SKM-1 treated with dmso at 0.1 percent for 144 hours (cell line): ENCODE measurements at regions not wholly inside any gene's neighbourhood (a gene's known extent, or its start where the extent isn't known, plus 50 kb on each side); places are given as distances from the start of the nearest gene placed in this dataset.
"Not testable (repeated sequence)": the region's sequence is repeated elsewhere in the genome, so short reads cannot be mapped to it uniquely, and the experiment has no call there.

Experiments used
- DNase-seq: peaks from one replicate; lab custom pipeline; 2025; ENCODE audit not compliant: unreplicated experiment; lab: John Stamatoyannopoulos, UW

DNA sequence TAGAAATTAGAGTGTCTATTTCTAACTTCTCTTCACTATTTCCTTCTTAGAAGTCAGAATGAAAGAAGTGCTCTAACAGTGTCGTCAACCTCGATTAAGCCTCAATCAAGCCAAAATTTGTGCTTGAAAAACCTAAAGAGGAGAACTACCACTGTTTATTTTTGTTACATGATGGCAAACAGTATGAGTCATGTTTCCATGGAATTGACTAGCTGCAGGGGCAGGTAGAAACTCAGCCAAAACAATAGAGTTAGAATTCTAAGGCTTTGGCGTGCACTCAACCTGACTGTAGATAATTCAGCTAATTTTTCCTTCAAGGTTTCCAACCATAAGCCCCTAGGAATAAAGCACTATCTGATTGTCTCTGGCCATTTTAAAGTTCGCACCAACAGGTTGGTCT is 415.9 kb downstream of the ETS1 start:
- no peak for DNase-seq

DNA sequence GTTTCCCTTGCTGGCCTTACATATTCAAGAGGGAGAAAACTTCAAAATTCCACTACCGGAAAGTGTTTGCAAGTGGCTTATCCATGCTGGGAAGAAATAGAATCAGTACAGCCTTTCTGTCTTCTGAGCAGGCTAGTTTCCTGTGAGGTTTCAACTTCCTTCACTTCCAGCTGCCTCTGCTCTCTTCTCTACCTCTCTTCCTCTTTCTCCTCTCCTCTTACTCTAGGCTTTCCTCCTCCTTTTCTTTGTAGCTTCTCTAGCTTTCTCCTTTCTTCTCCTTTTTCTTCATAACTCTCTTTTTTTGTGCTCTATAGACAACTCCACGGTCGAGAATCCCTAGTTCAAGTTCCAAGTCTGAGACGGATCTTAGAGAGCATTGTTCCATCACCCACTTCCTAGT is 421.8 kb downstream of the ETS1 start:
- peak; percentile 32 for DNase-seq

DNA sequence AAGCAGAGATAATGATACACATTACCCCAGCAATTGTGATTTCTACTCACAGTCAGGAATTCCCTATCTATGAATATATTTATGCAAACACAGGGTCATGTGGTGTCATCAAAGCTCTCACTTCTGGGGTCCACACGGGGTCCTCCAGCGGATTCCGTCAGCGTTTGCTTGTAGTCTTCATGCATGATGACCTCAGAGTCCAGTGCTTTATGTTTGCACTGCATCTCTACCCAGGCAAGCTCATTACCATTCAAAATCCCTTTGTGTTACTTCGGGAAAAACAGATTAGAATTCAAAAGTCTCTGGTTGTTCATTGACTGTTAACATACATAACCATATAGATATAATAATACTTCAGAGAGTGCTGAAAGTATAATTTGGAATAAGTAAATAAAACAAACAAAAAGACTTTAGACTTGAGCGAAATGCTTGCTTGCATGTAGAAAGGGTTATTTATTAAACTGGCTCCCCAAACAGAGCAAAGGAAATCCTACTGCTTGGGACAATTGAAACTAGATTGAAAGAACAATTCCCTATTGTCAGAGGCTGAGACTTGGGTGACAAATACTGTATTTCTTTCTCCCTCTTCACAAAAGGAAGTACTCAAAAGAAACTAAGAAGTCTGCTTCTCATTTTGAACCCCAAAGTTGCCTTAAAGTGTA is 423.1 kb downstream of the ETS1 start:
- DNase-seq: no peak

DNA sequence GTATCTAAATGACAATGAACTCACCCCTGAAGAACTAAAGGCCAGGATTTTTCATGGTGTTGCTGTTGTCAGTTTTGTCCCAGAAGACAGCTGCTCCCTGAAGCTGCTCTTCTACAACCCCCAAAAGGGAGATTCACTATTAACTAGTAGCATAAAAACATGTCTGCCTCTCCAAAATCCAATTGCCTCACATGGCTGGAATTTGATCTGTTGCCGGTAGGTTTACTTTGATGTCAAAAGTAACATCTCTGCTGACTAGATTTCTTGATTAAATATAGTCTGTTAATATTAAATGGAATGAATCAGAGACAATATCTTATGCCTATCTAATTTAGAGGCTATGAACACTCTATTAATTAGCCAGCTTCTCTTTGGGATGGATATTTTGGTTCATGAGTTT is 425.4 kb downstream of the ETS1 start:
- no peak for DNase-seq

DNA sequence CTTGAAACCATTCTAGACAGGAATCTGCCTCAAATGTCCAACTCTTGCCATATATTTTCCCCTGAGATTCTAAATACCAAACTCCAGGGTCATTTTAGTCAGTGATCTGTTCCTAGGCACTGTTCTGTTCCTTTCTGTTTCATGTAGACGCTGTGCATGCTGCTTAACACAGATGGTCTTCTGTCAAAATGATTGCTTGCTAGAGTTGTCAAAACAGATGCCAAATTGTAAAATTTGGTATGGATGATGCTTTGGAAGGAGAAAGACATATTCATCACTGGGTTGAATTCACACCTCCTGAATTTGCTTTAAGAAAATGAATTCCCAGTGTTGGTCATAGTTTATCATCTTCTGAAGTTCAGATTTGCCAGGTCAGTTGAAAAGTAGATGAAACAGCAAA is 425.9 kb downstream of the ETS1 start:
- DNase-seq: no peak

DNA sequence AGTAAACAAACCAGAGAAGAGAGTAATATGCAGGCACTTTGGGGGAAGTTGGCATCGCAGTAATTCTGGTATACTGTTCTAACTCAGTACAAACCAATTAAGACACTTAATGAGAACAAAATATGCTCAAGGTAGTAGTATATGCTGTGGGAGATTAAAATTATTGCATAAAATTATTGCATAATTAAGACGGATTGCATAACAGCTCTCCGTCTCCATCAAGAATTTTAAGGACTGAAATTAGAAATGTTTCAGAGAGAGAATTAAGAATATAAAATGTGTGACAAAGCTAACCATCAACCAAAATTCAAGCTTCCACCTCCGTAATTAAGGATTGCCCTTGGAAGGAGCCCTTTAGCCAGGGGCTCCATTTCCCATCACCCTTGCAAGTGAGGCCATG is 428.5 kb downstream of the ETS1 start:
- DNase-seq: no peak

DNA sequence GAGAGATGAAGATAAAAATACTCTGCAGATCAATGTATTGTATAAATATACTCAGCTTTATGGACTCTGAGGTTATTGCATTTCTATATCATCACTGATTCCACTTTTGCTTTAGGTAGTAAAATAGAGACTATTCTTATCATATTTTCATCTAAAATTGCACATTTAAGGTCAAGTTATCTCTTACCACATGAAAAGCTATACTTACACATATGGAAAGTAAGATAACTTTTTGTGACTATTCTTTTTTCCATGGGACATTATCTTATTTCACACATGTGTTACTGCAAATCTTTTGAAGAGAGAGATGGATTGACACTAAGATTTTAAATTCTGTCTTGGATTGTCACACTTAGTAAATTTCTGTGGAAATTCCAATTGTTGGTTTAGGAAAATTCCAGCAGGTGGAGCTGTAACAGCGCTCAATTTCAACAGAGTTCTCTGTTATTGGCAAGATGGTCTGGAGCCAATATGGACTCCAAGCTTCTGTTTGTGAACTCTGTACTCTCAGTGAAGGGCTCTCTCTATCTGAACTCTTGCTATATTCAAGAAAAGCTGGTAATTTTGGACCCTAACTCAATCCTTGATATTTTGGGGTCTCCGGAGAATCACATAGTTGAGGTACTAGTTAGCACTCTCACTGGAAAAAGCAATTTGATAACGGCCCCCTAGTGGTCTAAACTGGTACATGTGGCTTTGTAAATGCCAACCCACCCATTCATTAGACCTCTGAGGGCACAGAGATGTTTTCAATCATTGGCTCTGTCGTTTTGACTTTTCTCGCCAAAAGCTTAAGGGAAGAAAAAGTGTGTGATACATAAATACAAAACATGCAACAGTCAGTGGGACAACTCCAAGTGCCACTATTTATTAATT is 429.7 kb downstream of the ETS1 start:
- DNase-seq: peak; percentile 71

DNA sequence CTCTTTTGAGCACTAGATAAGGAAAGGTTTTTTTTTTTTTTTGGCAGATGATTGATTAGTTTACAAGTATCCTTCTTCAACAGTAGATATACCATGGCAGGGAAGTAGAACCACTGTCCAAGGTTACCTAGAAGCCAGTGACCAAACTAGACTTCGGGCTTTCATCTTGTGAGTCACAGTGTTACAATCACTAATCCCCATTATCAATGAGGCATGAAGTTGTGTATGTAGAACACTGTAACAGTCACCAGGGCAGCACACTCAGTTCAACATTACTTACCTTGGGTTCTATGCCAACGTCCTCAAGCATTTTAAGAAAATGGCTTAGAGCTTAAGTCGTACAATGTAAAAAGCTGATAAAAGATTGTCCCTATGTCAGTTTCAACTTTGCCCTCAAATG is 430.9 kb downstream of the ETS1 start:
- no peak for DNase-seq

DNA sequence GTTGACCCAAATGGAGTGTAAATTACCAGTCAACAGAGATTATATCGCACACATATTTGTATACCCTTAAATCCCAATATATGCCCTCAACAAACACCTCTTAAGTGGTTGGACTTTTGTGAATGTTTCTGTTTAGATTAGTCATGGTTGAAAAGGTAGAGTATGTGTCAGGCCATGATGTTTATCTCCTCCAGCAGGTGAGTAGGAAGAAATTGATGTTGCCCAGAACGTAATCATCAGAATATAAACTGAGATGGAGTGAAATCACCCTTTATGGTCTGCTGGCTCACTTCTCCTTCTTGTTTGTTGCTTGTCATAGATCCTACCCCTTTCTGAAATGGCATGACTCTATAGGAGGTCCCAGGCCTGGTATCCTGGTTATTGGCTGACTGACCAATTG is 431.8 kb downstream of the ETS1 start:
- DNase-seq: no peak

DNA sequence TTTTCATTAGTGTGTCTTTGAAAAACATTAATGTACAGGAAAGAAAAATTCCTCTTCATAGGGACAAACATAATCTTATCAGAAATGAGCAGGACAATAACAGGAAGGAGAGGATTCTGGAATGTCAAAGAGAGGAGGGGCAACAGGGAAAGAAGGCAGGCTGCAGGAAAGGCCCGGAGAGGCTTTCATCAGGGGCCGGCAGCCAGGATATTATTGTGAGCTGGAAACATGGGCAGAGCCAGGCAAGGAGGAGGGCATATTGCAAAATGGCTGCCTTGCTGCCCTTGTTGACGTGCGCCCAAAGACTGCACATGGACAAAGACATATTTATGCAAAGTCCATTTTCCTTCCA is 433.7 kb downstream of the ETS1 start:
- no peak for DNase-seq

DNA sequence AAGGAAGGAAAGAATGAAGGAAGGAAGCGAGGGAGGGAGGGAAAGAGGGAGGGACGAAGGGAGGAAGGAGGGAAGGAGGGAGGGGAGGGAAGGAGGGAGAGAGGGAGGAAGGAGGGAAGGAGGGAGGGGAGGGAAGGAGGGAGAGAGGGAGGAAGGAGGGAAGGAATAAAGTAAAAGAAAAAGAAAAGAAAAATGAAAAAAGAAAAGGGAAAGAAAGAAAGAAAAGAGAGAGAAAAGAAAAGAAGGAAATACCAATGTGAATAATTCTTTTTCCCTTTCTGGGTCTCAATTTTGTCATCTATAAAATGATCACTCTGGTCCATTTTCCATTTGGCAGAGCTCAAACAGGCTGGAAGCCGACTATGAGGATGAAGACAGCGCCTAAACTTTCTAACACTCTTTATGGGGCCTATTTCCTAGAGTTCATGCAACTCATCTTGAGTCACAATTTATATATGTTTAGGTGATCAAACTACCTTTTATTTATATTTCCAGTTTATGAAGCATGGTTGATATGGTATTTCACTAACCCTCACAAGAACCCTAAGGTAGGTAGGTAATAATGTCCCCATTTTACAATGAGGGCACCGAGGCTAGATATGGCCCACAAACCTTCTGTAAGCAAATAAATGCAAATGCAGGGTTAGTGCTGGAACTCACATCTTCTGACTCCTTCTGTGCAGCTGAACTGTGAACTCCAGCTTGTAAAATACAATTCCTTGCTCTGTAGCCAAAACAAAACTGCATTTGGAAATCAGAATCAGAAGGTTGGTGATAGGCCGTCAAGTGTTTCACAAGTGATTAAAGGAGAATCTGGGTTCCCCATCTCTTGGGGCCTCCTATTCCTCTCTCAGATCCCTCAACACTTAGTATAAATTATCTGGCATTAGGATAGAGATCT is 434.3 kb downstream of the ETS1 start:
- DNase-seq: no peak

DNA sequence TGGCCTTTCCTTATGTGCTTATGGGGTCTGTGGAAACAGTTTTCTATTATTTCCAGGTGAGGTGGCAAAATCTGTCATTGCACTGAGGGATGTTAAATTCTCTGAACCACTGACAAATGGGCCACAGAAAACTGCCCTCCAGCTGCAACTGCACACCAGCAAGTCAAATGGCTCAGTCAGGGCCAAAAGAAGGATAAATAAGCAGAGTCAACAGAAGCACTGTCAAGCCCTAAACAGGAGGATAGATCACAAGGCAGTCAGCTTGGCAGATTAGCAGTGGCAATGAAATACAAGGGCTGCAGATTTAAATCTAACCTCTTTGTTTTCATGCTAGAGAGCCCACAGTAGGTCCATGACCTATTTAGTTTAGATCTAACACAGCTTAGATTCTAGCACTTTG is 435.6 kb downstream of the ETS1 start:
- no peak for DNase-seq

DNA sequence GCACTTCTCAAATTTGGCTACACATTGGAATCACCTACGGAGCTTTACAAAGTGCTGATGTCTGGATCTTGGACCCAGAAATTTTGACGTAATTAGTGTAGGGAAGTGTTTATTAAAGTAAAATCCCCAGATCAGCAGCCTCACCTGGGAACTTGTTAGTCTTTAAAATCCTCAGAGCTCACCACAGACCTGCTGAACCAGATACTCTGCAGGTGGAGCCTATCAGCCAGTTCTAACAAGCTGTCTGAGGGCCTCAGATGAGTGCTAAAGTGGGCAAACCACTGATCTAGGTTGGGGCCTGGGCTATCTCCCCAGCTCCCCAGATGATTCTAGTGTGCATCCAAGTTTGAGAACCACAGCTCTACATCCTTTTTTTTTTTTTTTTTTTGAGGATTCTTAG is 436.0 kb downstream of the ETS1 start:
- DNase-seq: no peak

DNA sequence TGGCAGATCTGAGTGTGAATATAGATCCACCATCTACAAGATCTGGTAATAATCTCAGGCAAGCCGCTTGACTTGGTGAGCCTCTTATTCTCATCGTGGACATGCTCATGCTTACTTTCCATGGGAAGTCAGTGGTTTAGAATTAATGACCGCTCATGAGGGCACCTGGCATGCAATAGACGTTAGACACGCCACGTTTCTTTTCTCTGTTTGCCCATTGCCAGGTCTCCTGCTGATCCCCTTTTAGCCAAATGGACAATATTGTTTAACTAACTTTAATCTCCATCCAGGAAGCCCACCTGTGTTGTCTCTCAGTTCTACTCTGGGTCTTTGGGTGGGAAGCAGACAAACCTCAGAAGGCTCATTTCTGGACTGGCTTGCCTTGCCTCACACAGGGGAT is 439.1 kb downstream of the ETS1 start:
- no peak for DNase-seq

DNA sequence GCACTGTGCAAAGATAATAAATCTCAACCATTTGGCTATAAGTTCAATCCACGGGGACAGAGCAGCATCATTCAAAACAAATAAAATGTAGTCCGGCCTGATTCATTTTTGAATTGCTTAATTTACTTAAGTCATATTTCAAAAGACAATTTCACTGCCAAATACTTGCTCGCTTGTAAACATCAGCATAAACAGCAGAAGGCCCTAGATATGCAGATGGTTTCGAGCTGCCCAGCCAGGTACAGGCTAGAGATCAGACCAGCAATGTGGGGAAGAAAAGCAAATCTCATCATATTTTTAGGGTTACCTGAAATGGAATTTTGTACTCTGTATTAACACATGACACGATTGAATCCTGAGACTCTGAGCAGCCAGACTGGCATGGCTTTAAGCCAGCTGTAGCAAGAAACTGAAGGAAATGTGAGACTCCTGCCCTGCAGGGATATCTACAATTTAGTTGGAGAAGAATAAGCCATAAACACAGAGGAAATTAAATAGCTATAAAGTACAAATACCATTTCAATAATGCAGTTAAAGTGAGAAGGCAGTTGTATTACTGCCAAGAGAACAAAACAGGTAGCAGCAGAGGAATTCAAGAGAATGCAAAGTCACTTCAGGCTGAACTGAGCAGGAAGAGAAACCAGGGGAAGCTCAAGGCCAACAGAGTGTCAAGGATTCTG is 440.3 kb downstream of the ETS1 start:
- no peak for DNase-seq

DNA sequence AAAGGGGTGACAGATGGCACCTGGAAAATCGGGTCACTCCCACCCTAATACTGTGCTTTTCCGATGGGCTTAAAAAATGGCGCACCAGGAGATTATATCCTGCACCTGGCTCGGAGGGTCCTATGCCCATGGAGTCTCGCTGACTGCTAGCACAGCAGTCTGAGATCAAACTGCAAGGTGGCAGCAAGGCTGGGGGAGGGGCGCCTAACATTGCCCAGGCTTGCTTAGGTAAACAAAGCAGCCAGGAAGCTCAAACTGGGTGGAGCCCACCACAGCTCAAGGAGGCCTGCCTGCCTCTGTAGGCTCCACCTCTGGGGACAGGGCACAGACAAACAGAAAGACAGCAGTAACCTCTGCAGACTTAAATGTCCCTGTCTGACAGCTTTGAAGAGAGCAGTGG is 447.1 kb downstream of the ETS1 start:
- not testable (repeated sequence) for DNase-seq

DNA sequence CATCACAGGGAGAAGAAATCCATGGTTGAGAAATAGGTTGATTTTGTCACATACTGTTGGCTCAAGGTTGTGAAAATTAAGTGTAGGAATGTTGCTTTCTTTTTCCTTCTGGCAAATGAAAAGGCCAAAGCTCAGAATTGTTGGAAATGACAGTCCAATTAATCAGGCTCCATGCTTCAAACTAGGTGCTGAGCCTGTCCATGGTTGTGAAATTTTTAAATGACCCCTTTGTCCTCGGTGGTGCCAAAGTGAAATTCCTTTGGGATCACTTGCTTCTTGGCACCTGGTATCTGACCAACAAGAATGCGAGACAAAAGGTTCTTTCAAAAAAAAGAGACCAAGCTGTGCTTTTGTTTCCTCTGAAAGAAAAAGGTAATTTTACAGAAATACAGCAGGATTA is 451.9 kb downstream of the ETS1 start:
- DNase-seq: no peak

DNA sequence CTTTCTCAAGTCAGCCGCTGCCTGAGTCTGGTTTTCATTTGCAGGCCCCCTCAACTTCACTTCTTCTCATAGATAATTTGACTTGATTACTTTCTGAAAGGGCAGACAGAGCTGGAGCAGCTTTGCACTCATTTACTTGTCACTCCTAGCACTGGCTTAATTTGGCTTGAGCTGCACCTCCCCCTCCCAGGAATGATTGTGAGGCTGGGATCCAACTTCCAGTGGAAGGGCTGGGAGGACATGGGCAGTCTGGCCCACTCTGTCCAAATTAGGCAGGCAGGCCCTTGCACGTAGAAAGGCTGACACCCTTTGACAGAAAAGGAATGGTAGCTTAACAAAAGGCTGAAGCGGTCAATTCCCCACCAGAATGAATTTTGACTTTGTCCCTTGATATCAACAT is 453.9 kb downstream of the ETS1 start:
- DNase-seq: no peak

DNA sequence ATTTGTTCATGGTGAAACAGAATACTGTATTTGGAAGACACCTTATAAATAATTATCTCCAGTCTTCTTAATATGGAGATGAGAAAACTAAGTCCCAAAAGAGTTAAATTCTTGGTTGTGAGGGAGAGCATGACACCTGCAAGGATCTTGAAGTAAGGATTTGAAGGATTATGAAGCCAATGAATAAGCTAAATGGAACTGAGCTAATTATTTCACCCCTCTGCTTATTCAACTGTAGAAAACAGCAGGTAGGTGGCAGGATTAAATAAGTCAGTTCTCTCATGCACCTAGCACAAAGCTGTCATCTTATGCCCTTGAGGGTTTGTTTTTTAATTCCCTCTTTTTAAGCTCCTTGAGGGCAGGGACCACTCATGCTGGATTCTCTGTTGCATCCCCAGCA is 457.3 kb downstream of the ETS1 start:
- DNase-seq: no peak

DNA sequence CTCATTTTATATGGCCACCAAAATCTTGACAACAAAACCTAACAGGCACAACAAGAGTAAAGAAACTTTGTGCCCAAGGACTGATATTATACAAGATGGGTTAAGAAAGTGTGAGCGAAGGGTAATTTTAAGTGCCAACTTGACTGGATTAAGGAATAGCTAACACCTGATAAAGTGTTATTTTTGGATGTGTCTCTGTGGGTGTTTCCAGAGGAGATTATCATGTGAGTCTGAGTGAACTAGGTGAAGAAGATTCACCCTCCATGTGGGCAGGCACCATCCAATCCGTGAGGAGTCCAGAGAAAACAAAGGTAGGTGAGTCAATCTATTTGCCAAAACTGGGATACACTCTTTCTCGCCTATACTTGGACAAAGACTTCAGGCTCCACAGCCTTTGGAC is 461.6 kb downstream of the ETS1 start:
- DNase-seq: no peak

DNA sequence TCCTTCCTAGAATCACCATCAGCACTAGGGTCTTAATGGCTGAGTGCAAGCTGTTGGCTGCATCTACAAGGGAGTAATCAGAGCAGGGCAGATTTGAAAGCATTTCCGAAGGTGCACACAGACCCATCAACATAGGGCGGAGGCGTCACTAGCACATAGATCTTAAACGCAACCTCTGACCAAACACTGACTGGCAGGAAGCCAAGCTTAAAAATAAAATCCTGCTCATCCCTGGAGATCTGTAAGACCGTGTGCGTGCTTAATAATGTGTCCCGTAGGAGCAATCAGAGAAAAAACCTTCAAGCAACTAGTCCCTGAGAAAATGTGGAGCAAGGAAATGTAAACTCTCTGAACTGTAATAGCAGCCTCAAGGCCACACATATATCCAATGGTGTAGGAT is 470.5 kb downstream of the ETS1 start:
- DNase-seq: no peak
